ENCODE measurements at regions not wholly inside any gene's neighbourhood (a gene's known extent, or its start where the extent isn't known, plus 50 kb on each side); places are given as distances from the start of the nearest gene placed in this dataset.

DNA sequence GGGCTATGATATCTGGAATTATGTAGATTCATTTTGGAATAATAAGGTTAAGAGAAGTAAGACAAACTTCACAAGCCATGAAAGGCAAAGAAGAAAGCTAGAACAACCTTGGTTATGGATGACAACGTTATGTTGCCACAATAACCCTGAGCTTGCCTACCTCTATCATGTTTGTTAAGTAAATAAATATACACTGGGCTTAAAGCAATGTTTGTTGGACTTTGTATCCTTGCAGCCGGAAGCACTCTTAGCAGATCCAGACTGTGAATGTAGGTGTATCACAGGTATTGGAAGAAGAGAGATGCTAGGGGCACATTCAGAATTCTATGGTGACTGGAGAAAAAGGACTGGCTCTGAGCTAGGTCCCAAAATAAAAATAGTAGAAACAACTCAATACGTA, 214.4 kb downstream of the HS3ST1 start:
- TF ChIP-seq, protein P1, sequence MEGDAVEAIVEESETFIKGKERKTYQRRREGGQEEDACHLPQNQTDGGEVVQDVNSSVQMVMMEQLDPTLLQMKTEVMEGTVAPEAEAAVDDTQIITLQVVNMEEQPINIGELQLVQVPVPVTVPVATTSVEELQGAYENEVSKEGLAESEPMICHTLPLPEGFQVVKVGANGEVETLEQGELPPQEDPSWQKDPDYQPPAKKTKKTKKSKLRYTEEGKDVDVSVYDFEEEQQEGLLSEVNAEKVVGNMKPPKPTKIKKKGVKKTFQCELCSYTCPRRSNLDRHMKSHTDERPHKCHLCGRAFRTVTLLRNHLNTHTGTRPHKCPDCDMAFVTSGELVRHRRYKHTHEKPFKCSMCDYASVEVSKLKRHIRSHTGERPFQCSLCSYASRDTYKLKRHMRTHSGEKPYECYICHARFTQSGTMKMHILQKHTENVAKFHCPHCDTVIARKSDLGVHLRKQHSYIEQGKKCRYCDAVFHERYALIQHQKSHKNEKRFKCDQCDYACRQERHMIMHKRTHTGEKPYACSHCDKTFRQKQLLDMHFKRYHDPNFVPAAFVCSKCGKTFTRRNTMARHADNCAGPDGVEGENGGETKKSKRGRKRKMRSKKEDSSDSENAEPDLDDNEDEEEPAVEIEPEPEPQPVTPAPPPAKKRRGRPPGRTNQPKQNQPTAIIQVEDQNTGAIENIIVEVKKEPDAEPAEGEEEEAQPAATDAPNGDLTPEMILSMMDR (conservative IDR thresholded peaks at IDR 0.05; ENCODE audit: low read depth, low read length), result no peak
- no peak for TF ChIP-seq EZH2 (IDR thresholded peaks at IDR 0.05; ENCODE audit: borderline replicate concordance, low read depth, low read length, poor library complexity, severe bottlenecking)

Measured in A673 (cell line).